Upper lobe of right lung (tissue), 1 donor: ENCODE measurements at regions not wholly inside any gene's neighbourhood (a gene's known extent, or its start where the extent isn't known, plus 50 kb on each side); places are given as distances from the start of the nearest gene placed in this dataset.

ENCODE experiments used
- ATAC-seq: fragments of 200-7000 bp; cut with Tn5 transposase; one replicate; pipeline ENCODE4 v1.9.1; 2020; ENCODE audit warnings: mild to moderate bottlenecking, moderate library complexity
- DNase-seq: peaks from one replicate; pipeline ENCODE4 v3.0.0-alpha.2; 2020
- H3K27ac ChIP-seq: fragments of 200-600 bp; one replicate; pipeline ENCODE4 v1.8.0; 2022
- H3K27me3 ChIP-seq: fragments of 200-600 bp; one replicate; pipeline ENCODE4 v1.8.0; 2022; ENCODE audit warnings: mild to moderate bottlenecking
- H3K36me3 ChIP-seq: fragments of 200-600 bp; one replicate; pipeline ENCODE4 v1.8.0; 2022
- H3K4me1 ChIP-seq: fragments of 200-600 bp; one replicate; pipeline ENCODE4 v1.8.0; 2022
- H3K4me3 ChIP-seq: fragments of 200-600 bp; one replicate; pipeline ENCODE4 v1.8.0; 2022; ENCODE audit warnings: mild to moderate bottlenecking
- H3K9me3 ChIP-seq: fragments of 200-600 bp; one replicate; pipeline ENCODE4 v1.8.0; 2022
- CTCF ChIP-seq: fragments of 200-600 bp; IDR thresholded peaks from one replicate; pipeline ENCODE4 v1.8.0; 2022; ENCODE audit warnings: antibody characterized with exemption
- intact Hi-C: fragments of 100-400 bp; cut with DNase I; formaldehyde crosslinking; loops from one replicate; pipeline ENCODE4 v1.11.0; 2022
- donor health status: DM: no; HTN: yes; CAD: no; lungs with severe emphysema.

GRCh38 chr14:99331811-99332210 lies 59.8 kb upstream of the BCL11B start:
- H3K27ac ChIP-seq, result no peak overlapping the region
- peaks cover 4% of the 10 kb centered on the region for H3K27me3 ChIP-seq
- no peak overlapping the region for H3K4me3 ChIP-seq
- H3K4me1 ChIP-seq, result no peaks in the 10 kb centered on the region
- DNase-seq (peak; percentile 6), ATAC-seq (no peak)
- no peaks in the 10 kb centered on the region for H3K9me3 ChIP-seq
- intact Hi-C loops, result no loop called here
- no peak for TF ChIP-seq CTCF
- no peaks in the 10 kb centered on the region for H3K36me3 ChIP-seq

GRCh38 chr14:99330316-99331240 lies 58.6 kb upstream of the BCL11B start:
- Histone ChIP-seq H3K27ac (no peak overlapping the region), H3K9me3 (no peaks in the 10 kb centered on the region), H3K27me3 (peaks cover 11% of the 10 kb centered on the region), H3K36me3 (no peaks in the 10 kb centered on the region), H3K4me1 (no peaks in the 10 kb centered on the region), H3K4me3 (no peak overlapping the region)
- peak; percentile 51 for DNase-seq
- no peak for TF ChIP-seq CTCF
- intact Hi-C loops, result no loop called here
- peak; percentile 21 for ATAC-seq

- ATAC-seq (no peak), DNase-seq (peak; percentile 36)
- H3K9me3 ChIP-seq, result no peaks in the 10 kb centered on the region
- peaks cover 14% of the 10 kb centered on the region for H3K27me3 ChIP-seq
- H3K36me3 ChIP-seq, result no peaks in the 10 kb centered on the region
- H3K4me1 ChIP-seq, result no peaks in the 10 kb centered on the region
- no peak overlapping the region for H3K27ac ChIP-seq
- H3K4me3 ChIP-seq, result no peak overlapping the region
- intact Hi-C loops, result no loop called here
- TF ChIP-seq CTCF, result no peak
These were observed 57.8 kb upstream of the BCL11B start for GRCh38 chr14:99329711-99330315.

GRCh38 chr14:99327458-99328250 lies 55.7 kb upstream of the BCL11B start:
- Histone ChIP-seq H3K36me3 (no peaks in the 10 kb centered on the region), H3K4me3 (no peak overlapping the region), H3K27me3 (peaks cover 14% of the 10 kb centered on the region), H3K27ac (no peak overlapping the region), H3K9me3 (no peaks in the 10 kb centered on the region), H3K4me1 (no peaks in the 10 kb centered on the region)
- ATAC-seq, result no peak
- no peak for TF ChIP-seq CTCF
- DNase-seq, result peak; percentile 42
- intact Hi-C loops, result no loop called here

GRCh38 chr14:99327050-99327449 lies 55.1 kb upstream of the BCL11B start:
- Histone ChIP-seq H3K36me3 (no peaks in the 10 kb centered on the region), H3K9me3 (no peaks in the 10 kb centered on the region), H3K4me3 (no peak overlapping the region), H3K4me1 (no peaks in the 10 kb centered on the region), H3K27ac (no peak overlapping the region), H3K27me3 (peaks cover 14% of the 10 kb centered on the region)
- TF ChIP-seq CTCF, result no peak
- DNase-seq (peak; percentile 23), ATAC-seq (no peak)
- intact Hi-C loops, result no loop called here
